AG04449 (cell line): ENCODE measurements at regions not wholly inside any gene's neighbourhood (a gene's known extent, or its start where the extent isn't known, plus 50 kb on each side); places are given as distances from the start of the nearest gene placed in this dataset.

ENCODE experiments used
- CTCF ChIA-PET: fragments of 350-600 bp; formaldehyde crosslinking; extraction: SDS; loops from one replicate; lab custom pipeline; 2021; ENCODE audit warnings: antibody characterized with exemption; lab: Yijun Ruan, JAX
- POLR2A ChIA-PET: fragments of 400-600, 350-600 bp; formaldehyde crosslinking; extraction: SDS; loops from one replicate; lab custom pipeline; 2020; ENCODE audit warnings: antibody characterized with exemption, inconsistent platforms; lab: Yijun Ruan, JAX
- DNase-seq: peaks from one replicate; pipeline ENCODE4 v3.0.0-alpha.2; 2010; ENCODE audit warnings: low read depth, low spot score
- H3K4me3 ChIP-seq: 2 replicates; pipeline ENCODE4 v1.5.1; 2011; ENCODE audit warnings: low read depth, mild to moderate bottlenecking, control low read depth, low read length
- TF ChIP-seq, protein P1 (sequence below): IDR thresholded peaks from one replicate; pipeline ENCODE4 v1.5.1; 2011; ENCODE audit warnings: mild to moderate bottlenecking, moderate library complexity, low read length, control low read depth, inconsistent platforms; ENCODE audit not compliant: insufficient read depth; ENCODE audit errors: missing control alignments

GRCh38 chr2:187158452-187158851 lies 289.6 kb downstream of the CALCRL start:
- TF ChIP-seq, protein P1, sequence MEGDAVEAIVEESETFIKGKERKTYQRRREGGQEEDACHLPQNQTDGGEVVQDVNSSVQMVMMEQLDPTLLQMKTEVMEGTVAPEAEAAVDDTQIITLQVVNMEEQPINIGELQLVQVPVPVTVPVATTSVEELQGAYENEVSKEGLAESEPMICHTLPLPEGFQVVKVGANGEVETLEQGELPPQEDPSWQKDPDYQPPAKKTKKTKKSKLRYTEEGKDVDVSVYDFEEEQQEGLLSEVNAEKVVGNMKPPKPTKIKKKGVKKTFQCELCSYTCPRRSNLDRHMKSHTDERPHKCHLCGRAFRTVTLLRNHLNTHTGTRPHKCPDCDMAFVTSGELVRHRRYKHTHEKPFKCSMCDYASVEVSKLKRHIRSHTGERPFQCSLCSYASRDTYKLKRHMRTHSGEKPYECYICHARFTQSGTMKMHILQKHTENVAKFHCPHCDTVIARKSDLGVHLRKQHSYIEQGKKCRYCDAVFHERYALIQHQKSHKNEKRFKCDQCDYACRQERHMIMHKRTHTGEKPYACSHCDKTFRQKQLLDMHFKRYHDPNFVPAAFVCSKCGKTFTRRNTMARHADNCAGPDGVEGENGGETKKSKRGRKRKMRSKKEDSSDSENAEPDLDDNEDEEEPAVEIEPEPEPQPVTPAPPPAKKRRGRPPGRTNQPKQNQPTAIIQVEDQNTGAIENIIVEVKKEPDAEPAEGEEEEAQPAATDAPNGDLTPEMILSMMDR = no peak
- POLR2A ChIA-PET = no interaction called here
- CTCF ChIA-PET = no interaction called here
- no peak overlapping the region for H3K4me3 ChIP-seq
- DNase-seq = no peak

GRCh38 chr2:187157046-187157445 lies 291.0 kb downstream of the CALCRL start:
- TF ChIP-seq, protein P1 = no peak
- CTCF ChIA-PET = no interaction called here
- POLR2A ChIA-PET = no interaction called here
- DNase-seq = no peak
- H3K4me3 ChIP-seq = no peak overlapping the region

DNA sequence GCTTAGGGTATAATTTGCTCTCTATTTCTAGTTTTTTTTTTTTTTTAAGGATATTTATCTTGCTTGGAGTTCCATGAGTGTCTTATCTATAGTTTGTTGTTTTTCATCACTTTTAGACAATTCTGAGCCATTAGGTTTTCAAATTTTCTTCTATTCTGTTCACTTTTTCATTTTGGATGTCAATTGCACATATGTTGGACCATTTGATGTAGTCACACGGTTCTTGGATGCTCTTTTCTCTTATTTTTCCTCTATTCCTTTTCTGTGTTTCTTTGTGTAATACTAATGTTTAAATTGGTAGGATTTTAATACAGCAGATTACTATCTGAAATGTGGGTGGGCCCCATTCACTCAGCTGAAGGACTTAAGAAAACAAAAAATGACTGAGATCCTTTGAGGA lies 292.6 kb downstream of the CALCRL start:
- POLR2A ChIA-PET = no interaction called here

GRCh38 chr2:187150670-187151069 lies 297.4 kb downstream of the CALCRL start:
- no peak overlapping the region for H3K4me3 ChIP-seq
- TF ChIP-seq, protein P1 = no peak
- DNase-seq = no peak
- ChIA-PET CTCF (no interaction called here), POLR2A (no interaction called here)

More for the DNA sequence above, 292.6 kb downstream of the CALCRL start:
- CTCF ChIA-PET = interaction anchor here (1.5 kb wide), 1 partner anchor 19 kb away, joined by 3 read pairs; no protein-coding TSS in a partner anchor
- no peak overlapping the region for H3K4me3 ChIP-seq
- TF ChIP-seq, protein P1 = no peak
- DNase-seq = no peak

- H3K4me3 ChIP-seq = no peak overlapping the region
- TF ChIP-seq, protein P1 = no peak
- DNase-seq = no peak
- ChIA-PET POLR2A (no interaction called here), CTCF (interaction anchor here (0.9 kb wide), 1 partner anchor 10 kb away, joined by 3 read pairs; no protein-coding TSS in a partner anchor)
These were observed 299.2 kb upstream of the ZSWIM2 start for GRCh38 chr2:187148059-187148714.

GRCh38 chr2:187143537-187143936 lies 294.6 kb upstream of the ZSWIM2 start:
- POLR2A ChIA-PET = no interaction called here
- TF ChIP-seq, protein P1 = no peak
- no peak overlapping the region for H3K4me3 ChIP-seq
- CTCF ChIA-PET = no interaction called here
- no peak for DNase-seq
